ENCODE measurements at regions not wholly inside any gene's neighbourhood (a gene's known extent, or its start where the extent isn't known, plus 50 kb on each side); places are given as distances from the start of the nearest gene placed in this dataset.

DNA sequence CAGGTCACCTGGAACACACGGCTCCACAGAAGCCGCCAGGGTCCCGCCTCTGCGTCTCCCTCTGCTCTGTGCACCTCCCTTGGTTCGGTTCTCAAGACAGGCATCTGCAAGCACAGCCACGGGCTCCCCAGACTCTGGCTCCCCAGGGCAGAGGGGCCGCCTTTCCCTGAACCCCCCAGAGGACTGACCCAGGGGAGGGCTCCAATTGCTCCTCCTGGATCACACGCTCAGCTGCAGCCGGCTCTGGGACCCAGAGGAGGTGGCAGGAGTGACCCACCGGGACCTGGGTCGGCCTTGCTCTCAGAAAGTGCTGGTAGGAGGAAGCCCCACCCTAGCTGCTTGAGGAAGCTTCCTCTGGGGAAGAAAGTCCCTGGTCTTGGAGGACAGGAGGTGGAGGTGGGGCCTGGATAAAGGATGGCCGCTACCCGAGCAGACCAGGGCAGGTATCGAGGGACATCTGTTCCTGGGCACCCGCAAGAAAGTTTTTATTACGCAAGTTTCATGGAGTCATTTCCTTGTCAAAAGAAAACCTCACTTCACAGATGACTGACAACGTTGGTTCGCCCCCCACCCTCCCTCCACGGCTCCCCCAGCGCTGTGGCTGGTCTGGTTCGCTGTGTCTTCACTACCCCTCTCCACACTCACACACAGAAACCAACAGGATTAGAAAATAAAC, 103.9 kb upstream of the AFDN start:
- ATAC-seq (no peak), DNase-seq (no peak)
- Mint-ChIP-seq H3K4me1 (ENCODE audit: low read depth) (no peaks in the 10 kb centered on the region), H3K27me3 (peaks cover 24% of the 10 kb centered on the region), H3K9me3 (peaks cover 5% of the 10 kb centered on the region), H3K27ac (no peak overlapping the region), H3K36me3 (ENCODE audit: low read depth) (no peaks in the 10 kb centered on the region), H3K4me3 (no peak overlapping the region)
- POLR2A ChIA-PET: no interaction called here
- intact Hi-C loops (cut with micrococcal nuclease): no loop called here
- TF ChIP-seq, protein P1, sequence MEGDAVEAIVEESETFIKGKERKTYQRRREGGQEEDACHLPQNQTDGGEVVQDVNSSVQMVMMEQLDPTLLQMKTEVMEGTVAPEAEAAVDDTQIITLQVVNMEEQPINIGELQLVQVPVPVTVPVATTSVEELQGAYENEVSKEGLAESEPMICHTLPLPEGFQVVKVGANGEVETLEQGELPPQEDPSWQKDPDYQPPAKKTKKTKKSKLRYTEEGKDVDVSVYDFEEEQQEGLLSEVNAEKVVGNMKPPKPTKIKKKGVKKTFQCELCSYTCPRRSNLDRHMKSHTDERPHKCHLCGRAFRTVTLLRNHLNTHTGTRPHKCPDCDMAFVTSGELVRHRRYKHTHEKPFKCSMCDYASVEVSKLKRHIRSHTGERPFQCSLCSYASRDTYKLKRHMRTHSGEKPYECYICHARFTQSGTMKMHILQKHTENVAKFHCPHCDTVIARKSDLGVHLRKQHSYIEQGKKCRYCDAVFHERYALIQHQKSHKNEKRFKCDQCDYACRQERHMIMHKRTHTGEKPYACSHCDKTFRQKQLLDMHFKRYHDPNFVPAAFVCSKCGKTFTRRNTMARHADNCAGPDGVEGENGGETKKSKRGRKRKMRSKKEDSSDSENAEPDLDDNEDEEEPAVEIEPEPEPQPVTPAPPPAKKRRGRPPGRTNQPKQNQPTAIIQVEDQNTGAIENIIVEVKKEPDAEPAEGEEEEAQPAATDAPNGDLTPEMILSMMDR (IDR thresholded peaks at IDR 0.05): no peak
- CTCF ChIA-PET: no interaction called here

DNA sequence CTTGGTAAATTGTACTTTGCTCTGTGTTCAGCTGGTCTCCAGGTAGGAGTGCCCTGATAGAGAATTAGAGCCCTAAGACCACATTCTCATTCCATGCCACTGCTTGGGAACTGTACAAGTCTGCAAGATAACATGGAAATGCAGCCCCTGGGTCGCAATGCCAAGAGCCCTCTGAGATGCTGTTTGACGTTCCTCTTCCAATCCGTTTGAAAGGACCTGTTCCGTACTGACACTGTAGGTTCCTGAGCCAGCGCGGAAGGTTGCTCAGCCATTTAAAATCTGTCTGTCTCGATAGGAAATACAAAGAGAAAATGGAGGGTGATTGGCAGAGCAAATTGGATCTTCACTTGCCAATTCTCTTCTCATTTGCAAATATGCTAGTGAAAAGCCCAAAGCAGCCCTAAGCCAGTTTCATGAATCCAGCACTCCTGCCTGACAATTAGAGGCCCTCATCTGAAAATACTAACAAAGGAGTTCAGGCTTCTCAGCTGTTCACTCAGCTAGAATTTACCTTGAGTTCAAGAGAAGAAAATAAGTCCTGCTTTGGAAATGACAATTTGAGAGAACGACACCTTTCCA, 100.6 kb upstream of the AFDN start:
- Mint-ChIP-seq H3K9me3 (peaks cover 5% of the 10 kb centered on the region), H3K27me3 (peaks cover 16% of the 10 kb centered on the region)
- CTCF ChIA-PET: no interaction called here

DNA sequence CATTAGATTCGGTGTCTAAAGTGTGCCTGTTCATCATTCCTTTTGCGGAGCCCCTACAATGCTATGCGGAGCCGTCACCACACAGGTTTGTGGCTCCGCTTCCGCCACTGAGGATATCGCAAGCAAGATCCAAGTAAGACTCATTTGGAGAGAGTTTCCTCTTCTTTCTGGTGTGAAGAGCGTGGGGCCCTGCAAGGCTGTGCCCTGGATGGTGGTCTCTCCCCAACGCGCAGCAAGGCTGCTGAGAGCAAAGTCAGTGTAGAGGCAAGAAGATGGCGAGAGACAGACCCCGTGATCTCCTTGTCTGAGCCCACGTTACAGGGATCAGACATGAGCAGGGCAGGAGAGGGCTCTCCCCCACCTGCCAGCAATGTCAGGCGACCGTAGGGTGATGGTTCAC, 96.3 kb upstream of the AFDN start:
- CTCF ChIA-PET: no interaction called here
- no peak overlapping the region for H3K27ac Mint-ChIP-seq
- H3K27me3 Mint-ChIP-seq: peaks cover 6% of the 10 kb centered on the region
- intact Hi-C loops (cut with micrococcal nuclease): no loop called here
- no peak overlapping the region for H3K4me3 Mint-ChIP-seq
- H3K9me3 Mint-ChIP-seq: no peaks in the 10 kb centered on the region
- POLR2A ChIA-PET: no interaction called here
- no peak for ATAC-seq
- TF ChIP-seq, protein P1 (IDR thresholded peaks at IDR 0.05): no peak
- no peaks in the 10 kb centered on the region for H3K36me3 Mint-ChIP-seq (ENCODE audit: low read depth)
- H3K4me1 Mint-ChIP-seq (ENCODE audit: low read depth): no peaks in the 10 kb centered on the region
- no peak for DNase-seq

More for the DNA sequence above, 100.6 kb upstream of the AFDN start:
- ATAC-seq (no peak), DNase-seq (no peak)
- POLR2A ChIA-PET: no interaction called here
- intact Hi-C loops (cut with micrococcal nuclease): no loop called here
- TF ChIP-seq, protein P1 (IDR thresholded peaks at IDR 0.05): no peak
- no peak overlapping the region for H3K27ac Mint-ChIP-seq
- H3K4me3 Mint-ChIP-seq: no peak overlapping the region
- no peaks in the 10 kb centered on the region for H3K36me3 Mint-ChIP-seq (ENCODE audit: low read depth)
- H3K4me1 Mint-ChIP-seq (ENCODE audit: low read depth): no peaks in the 10 kb centered on the region

DNA sequence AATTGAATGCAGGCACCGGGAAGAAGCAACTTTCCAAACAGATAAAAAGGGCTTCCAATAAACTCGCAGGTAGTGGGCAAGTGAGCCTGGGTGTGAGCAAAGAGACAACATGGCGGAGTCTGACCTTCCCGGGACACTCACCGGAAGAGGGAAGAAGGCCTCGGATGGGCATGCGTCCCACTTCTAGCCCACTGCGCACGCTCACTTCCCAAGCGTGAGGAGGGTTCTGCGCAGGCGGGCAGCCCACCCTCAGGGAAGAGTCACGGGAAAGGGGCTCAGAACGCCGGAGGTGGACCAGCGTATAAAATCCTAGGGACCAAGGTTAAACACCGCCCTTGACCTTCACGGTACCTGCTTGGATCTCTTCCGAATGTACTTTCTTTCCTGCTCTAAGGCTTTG, 95.5 kb upstream of the AFDN start:
- CTCF ChIA-PET: no interaction called here
- ATAC-seq: no peak
- no peak for DNase-seq
- no peaks in the 10 kb centered on the region for H3K36me3 Mint-ChIP-seq (ENCODE audit: low read depth)
- no peaks in the 10 kb centered on the region for H3K9me3 Mint-ChIP-seq
- intact Hi-C loops (cut with micrococcal nuclease): no loop called here
- TF ChIP-seq, protein P1 (IDR thresholded peaks at IDR 0.05): no peak
- peaks cover 4% of the 10 kb centered on the region for H3K27me3 Mint-ChIP-seq
- POLR2A ChIA-PET: no interaction called here
- H3K4me3 Mint-ChIP-seq: no peak overlapping the region
- no peaks in the 10 kb centered on the region for H3K4me1 Mint-ChIP-seq (ENCODE audit: low read depth)
- H3K27ac Mint-ChIP-seq: no peak overlapping the region

DNA sequence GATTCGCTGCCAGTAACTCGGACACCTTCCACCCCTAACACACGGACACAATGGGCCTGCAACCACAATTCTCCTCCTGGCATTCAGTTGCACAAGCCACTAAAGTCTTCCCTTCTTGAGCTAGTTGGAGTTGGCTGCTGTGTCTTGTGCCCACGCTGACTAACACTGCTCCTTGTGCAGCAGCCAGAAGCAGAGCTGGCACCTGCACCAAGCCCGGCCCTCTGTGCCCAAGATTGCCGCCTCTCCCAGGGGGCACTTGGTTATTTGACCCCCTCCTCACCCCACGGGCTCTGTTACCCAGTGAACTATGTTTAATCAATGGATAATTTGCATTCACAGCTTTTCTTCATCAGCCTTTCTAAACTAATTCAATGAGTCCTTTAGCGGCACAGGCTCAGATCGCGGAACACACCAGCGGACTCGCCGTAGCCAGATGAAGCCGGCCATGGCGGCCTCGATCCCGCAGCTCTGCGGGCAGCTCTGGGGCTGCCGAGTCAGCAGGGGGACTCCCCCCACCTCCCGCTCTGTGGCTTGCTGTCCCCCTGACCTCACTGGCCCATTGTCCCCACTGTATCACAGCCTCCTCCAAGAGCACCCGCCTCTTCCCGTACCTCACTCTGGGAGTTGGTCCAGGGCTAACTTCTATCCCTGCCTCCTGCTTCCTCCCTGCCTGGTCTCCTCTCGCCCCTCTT, 94.8 kb upstream of the AFDN start:
- CTCF ChIA-PET: no interaction called here
- intact Hi-C loops (cut with micrococcal nuclease): no loop called here
- H3K4me1 Mint-ChIP-seq (ENCODE audit: low read depth): no peaks in the 10 kb centered on the region

More for the DNA sequence above, 94.8 kb upstream of the AFDN start:
- ATAC-seq (no peak), DNase-seq (no peak)
- POLR2A ChIA-PET: no interaction called here
- Mint-ChIP-seq H3K9me3 (no peaks in the 10 kb centered on the region), H3K27me3 (peaks cover 4% of the 10 kb centered on the region), H3K36me3 (ENCODE audit: low read depth) (no peaks in the 10 kb centered on the region), H3K4me3 (no peak overlapping the region), H3K27ac (no peak overlapping the region)
- TF ChIP-seq, protein P1 (IDR thresholded peaks at IDR 0.05): no peak
